Left ventricle myocardium superior (tissue), 1 donor: ENCODE measurements at regions not wholly inside any gene's neighbourhood (a gene's known extent, or its start where the extent isn't known, plus 50 kb on each side); places are given as distances from the start of the nearest gene placed in this dataset.
"Not testable (repeated sequence)": the region's sequence is repeated elsewhere in the genome, so short reads cannot be mapped to it uniquely, and the experiment has no call there.

Experiments
- ATAC-seq: fragments of 200-7000 bp; cut with Tn5 transposase; one replicate; pipeline ENCODE4 v1.9.1; 2020; ENCODE audit warnings: mild to moderate bottlenecking, moderate library complexity
- DNase-seq: peaks from one replicate; pipeline ENCODE4 v3.0.0-alpha.2; 2020
- intact Hi-C: fragments of 100-400 bp; cut with micrococcal nuclease; formaldehyde crosslinking; loops from one replicate; pipeline ENCODE4 v1.11.0; 2022
- donor health status: DM: no; HTN: yes; CAD: no; lungs with severe emphysema.

DNA sequence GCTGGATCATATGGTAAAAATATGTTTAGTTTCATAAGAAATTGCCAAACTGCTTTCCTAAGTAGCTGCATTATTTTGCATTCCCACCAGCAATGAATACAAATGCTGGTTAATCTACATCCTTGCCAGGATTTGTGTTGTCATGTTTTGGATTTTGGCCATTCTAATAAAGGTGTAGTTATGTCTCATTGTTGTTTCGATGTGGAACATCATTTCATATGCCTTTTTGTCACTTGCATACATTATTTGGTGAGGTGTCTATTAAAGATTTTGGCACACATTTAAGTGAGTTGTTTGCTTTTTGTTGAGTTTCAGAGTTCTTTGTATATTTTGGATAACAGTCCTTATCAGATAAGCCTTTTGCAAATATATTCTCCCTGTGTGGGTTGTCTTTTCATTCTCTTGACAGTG is 299.2 kb upstream of the TFPI start:
- no peak for DNase-seq
- ATAC-seq: no peak
- intact Hi-C loops: no loop called here

DNA sequence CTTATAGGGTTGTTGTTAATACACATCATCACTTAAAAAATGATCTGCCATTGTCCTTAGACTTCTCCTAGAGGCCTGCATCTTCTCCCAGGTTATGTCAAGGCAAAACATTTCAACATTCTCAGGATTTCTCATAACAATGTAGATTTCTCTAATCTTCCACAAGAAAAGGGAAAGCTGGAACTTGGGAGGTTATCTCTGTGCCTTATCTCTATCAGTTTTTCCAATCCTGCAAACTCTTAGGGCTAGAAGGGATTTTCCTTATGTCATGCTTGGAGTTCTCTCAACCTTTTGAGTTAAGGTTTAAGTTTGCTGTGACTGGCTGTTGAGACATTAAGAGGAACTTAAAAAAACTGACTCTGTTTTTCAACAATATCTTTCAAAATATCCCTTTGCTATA is 300.6 kb upstream of the TFPI start:
- intact Hi-C loops: no loop called here
- DNase-seq (no peak), ATAC-seq (no peak)

DNA sequence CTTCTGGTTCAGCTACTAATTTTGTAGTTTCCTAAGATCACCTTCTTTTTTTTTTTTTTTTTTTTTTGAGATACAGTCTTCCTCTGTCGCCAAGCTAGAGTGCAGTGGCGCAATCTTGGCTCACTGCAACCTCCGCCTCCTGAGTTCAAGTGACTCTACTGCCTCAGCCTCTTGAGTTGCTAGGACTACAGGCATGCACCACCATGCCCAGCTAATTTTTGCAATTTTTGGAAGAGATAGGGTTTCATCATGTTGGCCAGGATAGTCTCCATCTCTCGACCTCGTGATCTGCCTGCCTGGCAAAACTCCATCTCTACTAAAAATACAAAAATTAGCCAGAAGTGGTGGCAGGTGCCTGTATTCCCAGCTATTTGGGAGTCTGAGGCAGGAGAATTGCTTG is 301.5 kb upstream of the TFPI start:
- ATAC-seq (no peak), DNase-seq (no peak)
- intact Hi-C loops: no loop called here

- no peak for ATAC-seq
- no peak for DNase-seq
- intact Hi-C loops: no loop called here
These were observed 303.6 kb upstream of the TFPI start for GRCh38 chr2:187857826-187858225.

DNA sequence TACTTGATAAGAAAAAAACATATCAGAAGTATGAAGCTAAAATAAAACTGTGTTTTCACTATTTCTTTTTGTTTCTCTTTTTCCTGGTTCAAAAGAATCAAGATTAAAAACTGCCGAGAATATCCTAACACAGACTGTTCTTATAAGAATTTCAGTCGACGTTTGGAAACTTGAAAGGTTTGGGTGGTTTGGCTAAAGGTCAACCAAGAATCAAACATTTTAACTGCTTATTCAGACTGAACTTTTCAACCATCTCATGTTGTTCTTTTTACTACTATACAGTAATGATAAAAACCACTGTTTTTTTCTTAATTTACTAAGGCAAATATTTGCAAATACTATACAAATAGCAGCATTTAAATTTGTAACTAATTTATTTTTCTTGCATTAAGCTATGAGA is 308.5 kb upstream of the TFPI start:
- no peak for DNase-seq
- intact Hi-C loops: no loop called here
- ATAC-seq: no peak

GRCh38 chr2:187865025-187865424 is 310.8 kb upstream of the TFPI start:
- intact Hi-C loops: no loop called here
- no peak for DNase-seq
- ATAC-seq: no peak

DNA sequence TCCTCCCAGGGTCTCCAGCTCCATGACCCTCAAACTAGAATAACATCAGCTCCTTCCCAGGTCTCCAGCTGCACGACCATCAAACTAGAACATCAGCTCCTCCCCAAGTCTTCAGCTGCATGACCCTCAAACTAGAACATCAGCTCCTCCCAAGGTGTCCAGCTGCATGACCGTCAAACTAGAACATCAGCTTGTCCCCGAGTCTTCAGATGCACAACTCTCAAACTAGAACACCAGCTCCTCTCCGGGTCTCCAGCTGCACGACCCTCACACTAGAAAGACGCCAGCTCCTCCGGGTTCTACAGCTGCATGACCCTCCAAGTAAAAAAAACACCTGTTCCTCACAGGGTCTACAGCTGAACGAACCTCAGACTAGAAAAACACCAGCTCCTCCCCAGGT is 312.9 kb upstream of the TFPI start:
- ATAC-seq (no peak), DNase-seq (no peak)
- intact Hi-C loops: no loop called here

DNA sequence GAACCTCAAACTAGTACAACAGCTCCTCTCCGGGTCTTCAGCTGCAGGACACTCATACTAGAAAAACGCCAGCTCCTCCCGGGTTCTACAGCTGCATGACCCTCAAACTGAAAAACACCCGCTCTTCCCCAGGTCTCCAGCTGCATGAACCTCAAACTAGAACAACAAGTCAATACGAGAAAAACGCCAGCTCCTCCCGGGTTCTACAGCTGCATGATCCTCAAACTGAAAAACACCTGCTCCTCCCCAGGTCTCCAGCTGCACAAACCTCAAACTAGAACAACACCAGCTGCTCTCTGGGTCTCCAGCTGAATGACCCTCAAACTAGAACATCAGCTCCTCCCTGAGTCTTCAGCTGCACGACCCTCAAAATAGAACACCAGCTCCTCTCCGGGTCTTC is 315.0 kb upstream of the TFPI start:
- DNase-seq (no peak), ATAC-seq (no peak)
- intact Hi-C loops: no loop called here

GRCh38 chr2:187871506-187871905 is 317.3 kb upstream of the TFPI start:
- ATAC-seq (no peak), DNase-seq (no peak)

DNA sequence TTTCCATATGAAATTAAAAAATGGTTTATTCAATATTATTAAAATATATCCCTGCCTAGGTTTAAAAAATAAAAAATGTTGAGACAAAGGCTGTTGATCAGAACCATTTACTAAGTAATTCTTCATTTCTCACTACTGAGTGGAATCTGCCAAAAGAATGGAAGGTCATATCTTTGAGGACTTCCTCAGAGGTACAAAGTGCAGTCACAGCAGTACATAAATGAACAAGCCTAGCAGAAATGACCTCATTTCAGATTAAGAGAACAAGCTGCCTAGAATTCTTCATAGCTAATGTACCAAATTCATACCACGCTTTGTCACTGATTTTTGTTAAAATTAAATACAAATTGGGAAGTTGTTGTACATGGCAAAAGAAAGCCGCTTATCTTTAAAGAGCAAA is 318.9 kb upstream of the TFPI start:
- ATAC-seq: no peak
- intact Hi-C loops: no loop called here
- no peak for DNase-seq

More at GRCh38 chr2:187871506-187871905, 317.3 kb upstream of the TFPI start:
- intact Hi-C loops: no loop called here

GRCh38 chr2:187874786-187875185 is 320.6 kb upstream of the TFPI start:
- intact Hi-C loops: no loop called here
- ATAC-seq (no peak), DNase-seq (no peak)

DNA sequence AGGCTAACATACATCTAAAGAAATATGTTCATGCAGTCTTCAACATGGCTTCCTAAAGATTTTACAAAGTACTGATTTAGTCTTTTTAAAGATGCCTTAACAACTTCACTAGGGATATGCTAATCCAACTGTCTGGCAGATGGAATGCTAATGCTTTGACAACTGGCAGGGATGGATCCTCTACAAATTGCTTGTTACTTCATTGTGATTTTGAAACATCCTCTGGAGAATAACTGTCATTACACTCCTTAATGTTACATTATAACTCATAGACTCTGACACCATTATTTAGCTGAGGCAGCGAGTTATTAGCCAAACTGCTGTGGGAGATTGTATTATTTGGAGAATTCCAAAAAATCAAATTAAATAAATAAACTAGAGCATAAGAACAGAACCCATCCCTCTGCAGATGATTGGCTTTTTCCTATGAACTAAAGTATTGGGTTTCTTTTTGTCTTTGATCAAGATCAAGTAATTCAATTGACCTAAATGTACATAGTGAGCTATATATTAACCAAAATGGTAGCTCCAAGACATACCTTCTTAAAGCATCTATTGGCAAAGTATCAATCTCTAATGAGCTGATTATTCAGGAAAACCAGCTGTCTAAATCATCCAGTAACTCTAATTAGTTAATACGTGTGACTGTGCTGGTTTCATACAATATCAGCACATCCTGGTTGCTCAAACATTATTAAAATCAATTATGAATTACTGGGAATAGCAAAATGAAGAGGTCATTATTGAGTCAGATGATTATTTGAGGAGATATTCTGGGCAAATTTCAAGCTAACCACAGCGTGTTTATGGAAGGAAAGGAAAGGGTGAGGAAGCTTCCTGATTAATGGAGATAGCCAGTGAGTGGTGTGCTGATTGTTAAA is 321.3 kb upstream of the TFPI start:
- no peak for ATAC-seq
- intact Hi-C loops: no loop called here

GRCh38 chr2:187876554-187876953 is 322.3 kb upstream of the TFPI start:
- ATAC-seq (no peak), DNase-seq (no peak)
- intact Hi-C loops: no loop called here

More for the DNA sequence above, 321.3 kb upstream of the TFPI start:
- no peak for DNase-seq

GRCh38 chr2:187877391-187877790 is 323.2 kb upstream of the TFPI start:
- ATAC-seq: no peak
- intact Hi-C loops: no loop called here
- no peak for DNase-seq

DNA sequence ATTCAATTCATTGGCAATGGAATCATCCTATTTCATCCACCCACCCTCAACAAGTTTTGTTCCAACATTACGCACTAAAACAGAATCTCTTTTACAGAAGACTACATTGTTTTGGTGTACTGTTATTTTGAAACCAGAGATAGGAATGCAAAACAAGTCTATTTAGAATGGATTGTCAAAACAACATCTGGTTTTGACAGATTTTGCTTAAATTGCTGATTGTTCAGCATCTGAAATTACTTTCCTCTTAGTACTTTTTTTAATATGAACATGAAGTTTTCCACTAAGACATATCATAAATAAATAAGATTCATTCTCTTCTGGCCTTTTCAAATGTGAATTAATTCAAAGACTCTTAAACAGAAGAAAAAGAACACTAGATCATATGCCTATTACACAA is 323.9 kb upstream of the TFPI start:
- ATAC-seq (no peak), DNase-seq (no peak)
- intact Hi-C loops: no loop called here

DNA sequence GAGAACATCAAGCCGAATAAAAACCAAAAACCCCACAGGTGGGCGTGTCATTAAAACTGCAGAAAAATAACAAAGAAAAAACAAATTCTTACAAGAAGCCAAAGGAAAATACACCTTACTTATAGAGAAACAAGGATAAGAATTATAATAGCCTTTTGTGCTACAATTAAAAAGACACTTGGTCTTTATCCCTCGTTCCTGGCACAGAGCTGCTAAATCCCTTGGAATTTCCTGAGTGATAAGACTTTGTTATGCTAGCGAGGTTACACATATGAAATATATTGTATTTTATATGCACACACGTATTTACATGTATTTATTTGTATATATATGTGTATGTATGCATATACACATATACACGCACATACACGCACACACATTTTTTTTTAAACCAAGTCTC is 325.3 kb upstream of the TFPI start:
- ATAC-seq (no peak), DNase-seq (no peak)
- intact Hi-C loops: no loop called here

DNA sequence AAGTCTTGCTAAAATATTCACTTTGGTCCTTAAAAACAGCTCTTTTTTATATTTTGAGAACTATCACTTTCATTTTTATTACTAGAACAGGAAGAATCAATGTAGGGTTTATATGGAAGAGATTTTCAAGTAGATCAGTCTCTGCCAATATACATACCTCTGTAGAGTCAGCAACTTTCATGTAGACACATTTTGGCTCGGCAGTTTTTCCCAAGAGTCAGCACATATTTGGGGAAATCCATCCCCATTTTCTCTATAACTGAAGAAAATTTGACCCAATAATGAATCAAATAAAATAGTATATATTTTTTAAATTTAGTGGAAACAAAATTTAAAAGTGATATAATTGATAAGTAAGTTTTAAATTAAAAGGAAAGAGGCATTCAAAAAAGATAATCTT is 329.8 kb upstream of the TFPI start:
- no peak for DNase-seq
- intact Hi-C loops: no loop called here
- ATAC-seq: no peak

GRCh38 chr2:187890690-187891089 is 336.5 kb upstream of the TFPI start:
- intact Hi-C loops: no loop called here
- no peak for ATAC-seq
- DNase-seq: no peak

- no peak for ATAC-seq
- intact Hi-C loops: no loop called here
- DNase-seq: no peak
These were observed 345.8 kb upstream of the TFPI start for GRCh38 chr2:187900021-187900420.

GRCh38 chr2:187906021-187906420 is 351.8 kb upstream of the TFPI start:
- DNase-seq (no peak), ATAC-seq (no peak)
- intact Hi-C loops: no loop called here

DNA sequence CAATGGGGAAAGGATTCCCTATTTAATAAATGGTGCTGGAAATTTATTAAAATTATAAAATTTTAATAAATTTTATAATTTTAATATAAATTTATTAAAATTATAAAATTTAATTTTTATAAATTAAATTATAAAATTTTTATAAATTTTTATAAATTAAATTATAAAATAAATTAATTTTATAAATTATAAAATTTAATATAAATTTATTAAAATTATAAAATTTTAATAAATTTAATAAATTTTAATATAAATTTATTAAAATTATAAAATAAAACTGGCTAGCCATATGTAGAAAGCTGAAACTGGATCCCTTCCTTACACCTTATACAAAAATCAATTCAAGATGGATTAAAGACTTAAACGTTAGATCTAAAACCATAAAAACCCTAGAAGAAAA is 356.7 kb upstream of the TFPI start:
- DNase-seq, intact Hi-C loops, ATAC-seq: not testable (repeated sequence)
